ELF-1 (cell line): ENCODE measurements at regions not wholly inside any gene's neighbourhood (a gene's known extent, or its start where the extent isn't known, plus 50 kb on each side); places are given as distances from the start of the nearest gene placed in this dataset.

Experiments
- DNase-seq: peaks from one replicate; pipeline ENCODE4 v3.0.0-alpha.2; 2016; ENCODE audit warnings: low read depth, low spot score

GRCh38 chr5:89930591-89931392 lies 478.8 kb downstream of the CETN3 start:
- DNase-seq, result no peak

GRCh38 chr5:89929834-89930233 lies 479.7 kb downstream of the CETN3 start:
- no peak for DNase-seq

- no peak for DNase-seq
These were observed 480.4 kb downstream of the CETN3 start for GRCh38 chr5:89929173-89929572.

GRCh38 chr5:89922161-89922560 lies 487.4 kb downstream of the CETN3 start:
- no peak for DNase-seq

GRCh38 chr5:89917112-89917511 lies 492.4 kb downstream of the CETN3 start:
- no peak for DNase-seq

- DNase-seq, result no peak
These were observed 493.4 kb downstream of the CETN3 start for GRCh38 chr5:89916131-89916530.

- no peak for DNase-seq
These were observed 500.7 kb downstream of the CETN3 start for GRCh38 chr5:89908876-89909275.

GRCh38 chr5:89904442-89904841 lies 505.1 kb downstream of the CETN3 start:
- no peak for DNase-seq

GRCh38 chr5:89901983-89902382 lies 507.6 kb downstream of the CETN3 start:
- DNase-seq, result no peak

- no peak for DNase-seq
These were observed 508.2 kb downstream of the CETN3 start for GRCh38 chr5:89901346-89901745.

- no peak for DNase-seq
These were observed 509.2 kb downstream of the CETN3 start for GRCh38 chr5:89900346-89900745.

- no peak for DNase-seq
These were observed 510.0 kb downstream of the CETN3 start for GRCh38 chr5:89899559-89899958.

GRCh38 chr5:89893546-89893945 lies 516.0 kb downstream of the CETN3 start:
- DNase-seq, result no peak

GRCh38 chr5:89885670-89886069 lies 523.9 kb downstream of the CETN3 start:
- DNase-seq, result no peak

- DNase-seq, result no peak
These were observed 525.6 kb downstream of the CETN3 start for GRCh38 chr5:89883967-89884366.

GRCh38 chr5:89878140-89879132 lies 531.1 kb downstream of the CETN3 start:
- DNase-seq, result no peak

- no peak for DNase-seq
These were observed 537.6 kb downstream of the CETN3 start for GRCh38 chr5:89871906-89872305.

GRCh38 chr5:89869346-89869745 lies 540.2 kb downstream of the CETN3 start:
- no peak for DNase-seq

GRCh38 chr5:89866410-89866809 lies 543.1 kb downstream of the CETN3 start:
- DNase-seq, result no peak

GRCh38 chr5:89864941-89865340 lies 544.6 kb downstream of the CETN3 start:
- peak; percentile 9 for DNase-seq

- DNase-seq, result no peak
These were observed 551.8 kb downstream of the CETN3 start for GRCh38 chr5:89857790-89858189.

- no peak for DNase-seq
These were observed 554.1 kb downstream of the CETN3 start for GRCh38 chr5:89855417-89855816.

- peak; percentile 58 for DNase-seq
These were observed 557.6 kb downstream of the CETN3 start for GRCh38 chr5:89851911-89852310.
